ENCODE measurements at regions not wholly inside any gene's neighbourhood (a gene's known extent, or its start where the extent isn't known, plus 50 kb on each side); places are given as distances from the start of the nearest gene placed in this dataset.

- TF ChIP-seq POLR2A (IDR thresholded peaks at IDR 0.05): no peak
- no peak for TF ChIP-seq CTCF (IDR thresholded peaks at IDR 0.05)
- no peak for TF ChIP-seq EP300 (IDR thresholded peaks at IDR 0.05)
These were observed 1253.2 kb downstream of the EFNA5 start for GRCh38 chr5:106417566-106417965.

All from sigmoid colon (tissue), 4 donors.